HepG2 (cell line): ENCODE measurements at regions not wholly inside any gene's neighbourhood (a gene's known extent, or its start where the extent isn't known, plus 50 kb on each side); places are given as distances from the start of the nearest gene placed in this dataset.
A peak's percentile ranks its signal among the peaks of the same experiment; 100 is the strongest.

Experiments used
- ARHGAP35 ChIP-seq: sonication (generic); formaldehyde crosslinking; IDR thresholded peaks from 2 replicates; pipeline ENCODE4 v1.9.0; 2022; ENCODE audit warnings: mild to moderate bottlenecking, inconsistent platforms, moderate library complexity, missing genetic modification reagents, borderline replicate concordance
- CEBPB ChIP-seq: IDR thresholded peaks from 2 replicates; pipeline ENCODE4 v1.6.1; 2011; ENCODE audit warnings: low read depth, low read length, improper control_type of control experiment, borderline replicate concordance
- FOXP1 ChIP-seq, 2 experiments: fragments of 450-650 bp in 1 of 2; IDR thresholded peaks; 2 replicates each; pipeline ENCODE4 v1.6.1; 2017 to 2018; ENCODE audit warnings: antibody characterized with exemption in 1 of 2
- HDAC2 ChIP-seq: sonication (generic); formaldehyde crosslinking; IDR thresholded peaks from 2 replicates; pipeline ENCODE4 v1.4.0; 2020; ENCODE audit warnings: missing genetic modification reagents
- HNF4A ChIP-seq: sonication (generic); formaldehyde crosslinking; IDR thresholded peaks from 2 replicates; pipeline ENCODE4 v1.4.0; 2020; ENCODE audit warnings: missing genetic modification reagents
- HNF4G ChIP-seq, 2 experiments: sonication (generic) in 1 of 2; formaldehyde crosslinking in 1 of 2; IDR thresholded peaks; 2 replicates each; pipeline versions ENCODE4 v1.4.0 to v1.6.1; 2011 to 2020; ENCODE audit warnings: borderline replicate concordance in 2 of 2, low read depth in 2 of 2, mild to moderate bottlenecking in 2 of 2, low read length in 1 of 2, missing genetic modification reagents in 1 of 2, moderate library complexity in 1 of 2
- KAT2B ChIP-seq: fragments of 150-350 bp; IDR thresholded peaks from 2 replicates; pipeline ENCODE4 v1.6.1; 2014; ENCODE audit warnings: low read depth, low read length, borderline replicate concordance
- LCORL ChIP-seq, 2 experiments: fragments of 450-650 bp in 1 of 2; sonication (generic) in 1 of 2; formaldehyde crosslinking in 1 of 2; IDR thresholded peaks; 2 replicates each; pipeline versions ENCODE4 v1.5.0 to v1.6.1; 2017 to 2020; ENCODE audit warnings: antibody characterized with exemption in 1 of 2, missing genetic modification reagents in 1 of 2
- MAFK ChIP-seq, 2 experiments: IDR thresholded peaks in 1 of 2; conservative IDR thresholded peaks in 1 of 2; 2 replicates each; pipeline ENCODE4 v1.6.1; 2011; ENCODE audit warnings: improper control_type of control experiment in 2 of 2, low read length in 2 of 2
- MAZ ChIP-seq, 2 experiments: sonication (generic) in 1 of 2; formaldehyde crosslinking in 1 of 2; IDR thresholded peaks; 2 replicates each; pipeline versions ENCODE4 v1.5.0 to v1.6.1; 2012 to 2020; ENCODE audit warnings: low read depth in 2 of 2, mild to moderate bottlenecking in 2 of 2, borderline replicate concordance in 1 of 2, improper control_type of control experiment in 1 of 2, low read length in 1 of 2, missing genetic modification reagents in 1 of 2, moderate library complexity in 1 of 2
- NFKB2 ChIP-seq: sonication (generic); formaldehyde crosslinking; IDR thresholded peaks from 2 replicates; pipeline ENCODE4 v1.4.0; 2020; ENCODE audit warnings: missing genetic modification reagents, borderline replicate concordance
- NR2F1 ChIP-seq, 2 experiments: fragments of 450-650 bp in 1 of 2; formaldehyde crosslinking in 1 of 2; IDR thresholded peaks; 2 replicates each; pipeline versions ENCODE4 v1.5.0 to v1.6.1; 2016 to 2020; ENCODE audit warnings: mild to moderate bottlenecking in 1 of 2, missing compliant biosample characterization in 1 of 2, missing genetic modification reagents in 1 of 2, moderate library complexity in 1 of 2
- NR2F2 ChIP-seq: IDR thresholded peaks from 2 replicates; pipeline ENCODE4 v1.6.1; 2012; ENCODE audit warnings: low read depth, inconsistent platforms, borderline replicate concordance
- ZBTB4 ChIP-seq: sonication (generic); formaldehyde crosslinking; IDR thresholded peaks from 2 replicates; pipeline ENCODE4 v1.4.0; 2020; ENCODE audit warnings: missing genetic modification reagents, mild to moderate bottlenecking, borderline replicate concordance
- ZNF326 ChIP-seq: sonication (generic); formaldehyde crosslinking; IDR thresholded peaks from 2 replicates; pipeline ENCODE4 v1.4.0; 2020; ENCODE audit warnings: missing genetic modification reagents, borderline replicate concordance
- ZNF510 ChIP-seq: sonication (generic); formaldehyde crosslinking; IDR thresholded peaks from 2 replicates; pipeline ENCODE4 v1.4.0; 2020; ENCODE audit warnings: low read depth, mild to moderate bottlenecking, missing genetic modification reagents
- ZNF547 ChIP-seq: sonication (generic); formaldehyde crosslinking; IDR thresholded peaks from 2 replicates; pipeline ENCODE4 v1.5.1; 2020; ENCODE audit warnings: mild to moderate bottlenecking, missing genetic modification reagents
- ZNF644 ChIP-seq: IDR thresholded peaks from 2 replicates; pipeline ENCODE4 v1.6.1; 2016; ENCODE audit warnings: low read depth
- ZNF788 ChIP-seq: sonication (generic); formaldehyde crosslinking; IDR thresholded peaks from 2 replicates; pipeline ENCODE4 v1.5.0; 2020; ENCODE audit warnings: mild to moderate bottlenecking, missing genetic modification reagents, borderline replicate concordance
- TF ChIP-seq, protein P1 (sequence below): IDR thresholded peaks from 2 replicates; pipeline ENCODE4 v1.6.1; 2016

DNA sequence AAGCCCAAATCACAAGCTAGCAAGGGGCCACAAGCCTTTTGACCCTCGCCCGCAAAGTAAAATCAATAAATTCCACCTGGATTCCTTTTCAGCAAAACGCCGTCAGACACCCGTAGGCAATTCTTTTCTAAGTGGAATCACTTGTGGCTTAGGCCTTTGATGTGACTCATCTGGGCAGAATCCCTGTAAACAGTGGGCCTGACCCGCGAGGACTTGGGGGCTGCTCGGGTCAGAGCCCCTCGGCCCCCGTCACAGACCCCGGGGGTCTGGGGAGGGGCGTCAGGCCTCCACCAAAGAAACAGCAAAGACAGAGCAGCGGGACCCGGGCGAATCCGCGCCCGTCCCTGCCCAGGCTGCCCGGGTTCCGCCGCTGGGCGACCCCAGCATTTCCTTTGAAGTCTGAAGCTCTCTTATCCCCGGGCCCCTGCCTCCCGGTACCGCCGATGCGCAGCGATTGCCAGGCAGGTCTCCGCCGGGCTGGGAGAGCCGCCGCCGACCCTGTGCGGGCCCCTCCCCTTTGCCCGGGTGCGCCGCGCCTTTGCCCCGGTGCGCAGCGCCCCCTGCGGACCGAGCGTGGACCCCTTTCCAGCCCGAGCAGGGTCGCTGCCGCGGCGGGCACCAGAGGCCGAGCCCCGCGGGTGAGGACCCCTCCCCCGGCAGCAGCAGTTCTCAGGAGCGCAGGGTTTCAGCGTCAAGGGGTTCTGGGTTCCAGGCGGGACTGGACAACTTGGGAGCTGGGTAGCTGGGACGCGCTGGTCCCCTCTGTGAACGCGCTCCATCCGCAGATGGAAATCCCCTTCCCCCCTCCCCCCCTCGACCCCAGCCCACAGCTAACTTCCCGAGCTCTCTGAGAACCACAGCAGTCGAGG, 178.3 kb downstream of the UACA start (continued):
- TF ChIP-seq ZBTB4 (CRISPR knock-in tag) (no peak), ZNF326 (CRISPR knock-in tag) (no peak), HNF4A (CRISPR knock-in tag) (no peak), NR2F1 (CRISPR knock-in tag; IDR thresholded peaks at IDR 0.05) (peak; percentile 14 to 88; a peak in 2 of 4 replicates), NR2F2 (peak; percentile 76), ARHGAP35 (CRISPR knock-in tag) (no peak), FOXP1 (IDR thresholded peaks at IDR 0.05) (no peak), FOXP1 (CRISPR knock-in tag; IDR thresholded peaks at IDR 0.05) (0 out of 2 replicates have a peak, but pooled peaks have one; percentile 24), ZNF788 (CRISPR knock-in tag) (no peak), ZNF547 (CRISPR knock-in tag) (0 out of 2 replicates have a peak, but pooled peaks have one; percentile 49), NFKB2 (CRISPR knock-in tag) (peak; percentile 20; the same call in 1 of the 2 replicates), ZNF510 (CRISPR knock-in tag) (no peak), LCORL (IDR thresholded peaks at IDR 0.05) (no peak), LCORL (CRISPR knock-in tag; IDR thresholded peaks at IDR 0.05) (peak; percentile 89), MAFK (conservative IDR thresholded peaks at IDR 0.05 in 1 of 2, IDR thresholded peaks at IDR 0.05 in 1 of 2; ENCODE audit: low read length in 2 of 2) (peak in 1 of 2 experiments; percentile 0; a peak in 1 of 4 replicates), KAT2B (peak; percentile 57; the same call in 1 of the 2 replicates), HDAC2 (CRISPR knock-in tag) (peak; percentile 14; the same call in 1 of the 2 replicates), MAZ (IDR thresholded peaks at IDR 0.05; ENCODE audit: borderline replicate concordance, low read depth, low read length) (no peak), MAZ (CRISPR knock-in tag; IDR thresholded peaks at IDR 0.05; ENCODE audit: low read depth) (0 out of 2 replicates have a peak, but pooled peaks have one; percentile 36), ZNF644 (no peak), HNF4G (IDR thresholded peaks at IDR 0.05; ENCODE audit: borderline replicate concordance, low read depth, low read length) (0 out of 2 replicates have a peak, but pooled peaks have one; percentile 35), HNF4G (CRISPR knock-in tag; IDR thresholded peaks at IDR 0.05; ENCODE audit: borderline replicate concordance, low read depth) (no peak), CEBPB (no peak)
- TF ChIP-seq, protein P1, sequence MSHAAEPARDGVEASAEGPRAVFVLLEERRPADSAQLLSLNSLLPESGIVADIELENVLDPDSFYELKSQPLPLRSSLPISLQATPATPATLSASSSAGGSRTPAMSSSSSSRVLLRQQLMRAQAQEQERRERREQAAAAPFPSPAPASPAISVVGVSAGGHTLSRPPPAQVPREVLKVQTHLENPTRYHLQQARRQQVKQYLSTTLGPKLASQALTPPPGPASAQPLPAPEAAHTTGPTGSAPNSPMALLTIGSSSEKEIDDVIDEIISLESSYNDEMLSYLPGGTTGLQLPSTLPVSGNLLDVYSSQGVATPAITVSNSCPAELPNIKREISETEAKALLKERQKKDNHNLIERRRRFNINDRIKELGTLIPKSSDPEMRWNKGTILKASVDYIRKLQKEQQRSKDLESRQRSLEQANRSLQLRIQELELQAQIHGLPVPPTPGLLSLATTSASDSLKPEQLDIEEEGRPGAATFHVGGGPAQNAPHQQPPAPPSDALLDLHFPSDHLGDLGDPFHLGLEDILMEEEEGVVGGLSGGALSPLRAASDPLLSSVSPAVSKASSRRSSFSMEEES (CRISPR knock-in tag) = 0 out of 2 replicates have a peak, but pooled peaks have one; percentile 12
